ENCODE measurements at regions not wholly inside any gene's neighbourhood (a gene's known extent, or its start where the extent isn't known, plus 50 kb on each side); places are given as distances from the start of the nearest gene placed in this dataset.

DNA sequence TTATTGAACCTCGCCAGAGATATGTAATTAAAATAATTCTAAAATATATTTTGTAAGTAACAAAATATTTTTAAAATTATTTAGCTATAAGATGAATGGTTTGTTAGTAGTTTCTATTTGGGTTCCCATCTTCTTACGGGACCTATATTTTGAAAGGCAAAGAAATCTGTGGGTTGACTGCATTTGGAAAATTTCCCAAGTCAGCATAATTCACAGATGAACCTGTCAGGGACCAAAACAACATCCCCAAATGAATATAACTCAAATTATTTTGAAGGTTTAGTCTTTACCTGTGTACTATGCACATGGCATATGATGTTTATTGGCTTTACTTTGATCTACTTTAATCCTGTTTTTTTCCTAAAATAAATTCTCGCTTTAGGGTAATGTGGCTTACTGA is 607.4 kb upstream of the JAG1 start:
- TF ChIP-seq, protein P1, sequence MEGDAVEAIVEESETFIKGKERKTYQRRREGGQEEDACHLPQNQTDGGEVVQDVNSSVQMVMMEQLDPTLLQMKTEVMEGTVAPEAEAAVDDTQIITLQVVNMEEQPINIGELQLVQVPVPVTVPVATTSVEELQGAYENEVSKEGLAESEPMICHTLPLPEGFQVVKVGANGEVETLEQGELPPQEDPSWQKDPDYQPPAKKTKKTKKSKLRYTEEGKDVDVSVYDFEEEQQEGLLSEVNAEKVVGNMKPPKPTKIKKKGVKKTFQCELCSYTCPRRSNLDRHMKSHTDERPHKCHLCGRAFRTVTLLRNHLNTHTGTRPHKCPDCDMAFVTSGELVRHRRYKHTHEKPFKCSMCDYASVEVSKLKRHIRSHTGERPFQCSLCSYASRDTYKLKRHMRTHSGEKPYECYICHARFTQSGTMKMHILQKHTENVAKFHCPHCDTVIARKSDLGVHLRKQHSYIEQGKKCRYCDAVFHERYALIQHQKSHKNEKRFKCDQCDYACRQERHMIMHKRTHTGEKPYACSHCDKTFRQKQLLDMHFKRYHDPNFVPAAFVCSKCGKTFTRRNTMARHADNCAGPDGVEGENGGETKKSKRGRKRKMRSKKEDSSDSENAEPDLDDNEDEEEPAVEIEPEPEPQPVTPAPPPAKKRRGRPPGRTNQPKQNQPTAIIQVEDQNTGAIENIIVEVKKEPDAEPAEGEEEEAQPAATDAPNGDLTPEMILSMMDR (IDR thresholded peaks at IDR 0.05), result no peak
- TF ChIP-seq EP300 (IDR thresholded peaks at IDR 0.05), result no peak
